PC-9 (cell line): ENCODE measurements at regions not wholly inside any gene's neighbourhood (a gene's known extent, or its start where the extent isn't known, plus 50 kb on each side); places are given as distances from the start of the nearest gene placed in this dataset.
"Not testable (repeated sequence)": the region's sequence is repeated elsewhere in the genome, so short reads cannot be mapped to it uniquely, and the experiment has no call there.

Experiments used
- BruUV-seq: library from RNA; stranded (reverse); fragments of 400-500 nt; replicated peaks from 2 replicates; lab custom pipeline; 2021; lab: Mats Ljungman, UMichigan
- CTCF ChIA-PET: fragments of 300-600 bp; sonication (Branson Sonifier 250); formaldehyde crosslinking; loops from one replicate; lab custom pipeline; 2022; ENCODE audit warnings: antibody characterized with exemption; lab: Charles Lee
- POLR2A ChIA-PET: fragments of 300-600 bp; sonication (Branson Sonifier 250); formaldehyde crosslinking; loops from one replicate; lab custom pipeline; 2022; ENCODE audit warnings: antibody characterized with exemption; ENCODE audit not compliant: unreplicated experiment; lab: Charles Lee
- DNase-seq, 2 experiments: peaks; one replicate each; pipeline versions ENCODE4 v3.0.0 to v3.0.0-alpha.2; 2015 to 2022; ENCODE audit warnings: mixed read lengths in 1 of 2
- H2AFZ ChIP-seq: fragments of 200-600 bp; sonication (generic); 2 replicates; pipeline ENCODE4 v1.8.1; 2017; ENCODE audit warnings: antibody characterized with exemption
- H3F3A ChIP-seq: fragments of 200-600 bp; sonication (generic); 2 replicates; pipeline ENCODE4 v1.8.1; 2017; ENCODE audit warnings: antibody characterized with exemption, mild to moderate bottlenecking, low read depth; ENCODE audit not compliant: insufficient read depth
- H3K27ac ChIP-seq: fragments of 200-600 bp; sonication (generic); 2 replicates; pipeline ENCODE4 v1.6.1; 2016; ENCODE audit warnings: mixed run types
- H3K27me3 ChIP-seq: fragments of 200-600 bp; sonication (generic); 2 replicates; pipeline ENCODE4 v1.6.1; 2016; ENCODE audit warnings: low read depth, mixed run types; ENCODE audit not compliant: insufficient read depth
- H3K36me3 ChIP-seq: fragments of 200-600 bp; sonication (generic); 2 replicates; pipeline ENCODE4 v1.6.1; 2016; ENCODE audit warnings: low read depth, mixed run types
- H3K4me1 ChIP-seq: fragments of 200-600 bp; sonication (generic); replicated peaks from 2 replicates; pipeline ENCODE4 v1.6.1; 2016; ENCODE audit warnings: mixed run types; ENCODE audit not compliant: insufficient read depth
- H3K4me2 ChIP-seq: fragments of 200-600 bp; sonication (generic); 2 replicates; pipeline ENCODE4 v1.6.1; 2017; ENCODE audit warnings: mixed run types
- H3K4me3 ChIP-seq: fragments of 200-600 bp; sonication (generic); 2 replicates; pipeline ENCODE4 v1.6.1; 2016; ENCODE audit warnings: mixed run types
- H3K79me2 ChIP-seq: fragments of 200-600 bp; sonication (generic); 2 replicates; pipeline ENCODE4 v1.6.1; 2017; ENCODE audit warnings: low read depth, mixed run types
- H3K9me2 ChIP-seq: fragments of 200-600 bp; sonication (generic); 2 replicates; pipeline ENCODE4 v1.8.1; 2017; ENCODE audit warnings: mild to moderate bottlenecking; ENCODE audit not compliant: insufficient read depth
- H3K9me3 ChIP-seq: fragments of 200-600 bp; sonication (generic); 2 replicates; pipeline ENCODE4 v1.8.1; 2016; ENCODE audit warnings: low read depth; ENCODE audit not compliant: insufficient read depth
- H4K20me1 ChIP-seq: fragments of 200-600 bp; sonication (generic); 2 replicates; pipeline ENCODE4 v1.8.1; 2017; ENCODE audit not compliant: insufficient read depth
- EZH2 ChIP-seq: fragments of 200-600 bp; sonication (generic); IDR thresholded peaks from 2 replicates; pipeline ENCODE4 v1.8.0; 2017; ENCODE audit warnings: antibody characterized with exemption, low read depth
- intact Hi-C: fragments of 100-400 bp; cut with micrococcal nuclease; formaldehyde crosslinking; loops from one replicate; pipeline ENCODE4 v1.10.0; 2022; ENCODE audit not compliant: unreplicated experiment
- TF ChIP-seq, protein P1 (sequence below): fragments of 200-600 bp; sonication (generic); conservative IDR thresholded peaks from 2 replicates; pipeline ENCODE4 v1.6.1; 2017; ENCODE audit warnings: mixed run types, antibody characterized with exemption, mild to moderate bottlenecking, moderate library complexity

DNA sequence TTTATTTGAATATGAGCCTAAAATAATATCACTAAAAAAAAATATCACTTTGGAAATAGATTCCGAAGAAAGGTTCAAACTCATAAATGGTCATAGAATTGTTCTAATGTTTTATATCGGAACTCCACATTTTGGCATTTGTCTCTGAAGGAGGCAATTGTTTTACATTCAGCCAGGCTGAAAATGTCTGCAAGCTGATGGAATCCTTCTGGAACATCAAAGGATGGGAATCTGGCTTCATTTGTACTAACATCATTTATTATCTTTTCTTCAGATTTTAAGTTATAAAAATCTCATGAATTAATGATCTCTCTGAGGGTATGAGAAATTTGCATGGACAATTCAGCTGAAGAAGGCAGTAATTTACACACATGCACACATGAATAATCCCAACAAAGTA is 251.4 kb upstream of the RGMA start:
- Histone ChIP-seq H3K36me3 (no peaks in the 10 kb centered on the region), H2AFZ (no peak overlapping the region), H3K4me1 (no peaks in the 10 kb centered on the region), H3K9me2 (no peaks in the 10 kb centered on the region), H3K4me2 (no peak overlapping the region), H4K20me1 (no peaks in the 10 kb centered on the region), H3K4me3 (no peak overlapping the region), H3K27ac (no peak overlapping the region), H3K27me3 (peaks cover 58% of the 10 kb centered on the region), H3K79me2 (no peaks in the 10 kb centered on the region), H3K9me3 (no peaks in the 10 kb centered on the region), H3F3A (no peaks in the 10 kb centered on the region)
- DNase-seq: no peak
- ChIA-PET POLR2A (no interaction called here), CTCF (no interaction called here)
- TF ChIP-seq, protein P1, sequence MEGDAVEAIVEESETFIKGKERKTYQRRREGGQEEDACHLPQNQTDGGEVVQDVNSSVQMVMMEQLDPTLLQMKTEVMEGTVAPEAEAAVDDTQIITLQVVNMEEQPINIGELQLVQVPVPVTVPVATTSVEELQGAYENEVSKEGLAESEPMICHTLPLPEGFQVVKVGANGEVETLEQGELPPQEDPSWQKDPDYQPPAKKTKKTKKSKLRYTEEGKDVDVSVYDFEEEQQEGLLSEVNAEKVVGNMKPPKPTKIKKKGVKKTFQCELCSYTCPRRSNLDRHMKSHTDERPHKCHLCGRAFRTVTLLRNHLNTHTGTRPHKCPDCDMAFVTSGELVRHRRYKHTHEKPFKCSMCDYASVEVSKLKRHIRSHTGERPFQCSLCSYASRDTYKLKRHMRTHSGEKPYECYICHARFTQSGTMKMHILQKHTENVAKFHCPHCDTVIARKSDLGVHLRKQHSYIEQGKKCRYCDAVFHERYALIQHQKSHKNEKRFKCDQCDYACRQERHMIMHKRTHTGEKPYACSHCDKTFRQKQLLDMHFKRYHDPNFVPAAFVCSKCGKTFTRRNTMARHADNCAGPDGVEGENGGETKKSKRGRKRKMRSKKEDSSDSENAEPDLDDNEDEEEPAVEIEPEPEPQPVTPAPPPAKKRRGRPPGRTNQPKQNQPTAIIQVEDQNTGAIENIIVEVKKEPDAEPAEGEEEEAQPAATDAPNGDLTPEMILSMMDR: no peak
- TF ChIP-seq EZH2: no peak
- intact Hi-C loops: no loop called here
- no TSS peak for BruUV-seq

DNA sequence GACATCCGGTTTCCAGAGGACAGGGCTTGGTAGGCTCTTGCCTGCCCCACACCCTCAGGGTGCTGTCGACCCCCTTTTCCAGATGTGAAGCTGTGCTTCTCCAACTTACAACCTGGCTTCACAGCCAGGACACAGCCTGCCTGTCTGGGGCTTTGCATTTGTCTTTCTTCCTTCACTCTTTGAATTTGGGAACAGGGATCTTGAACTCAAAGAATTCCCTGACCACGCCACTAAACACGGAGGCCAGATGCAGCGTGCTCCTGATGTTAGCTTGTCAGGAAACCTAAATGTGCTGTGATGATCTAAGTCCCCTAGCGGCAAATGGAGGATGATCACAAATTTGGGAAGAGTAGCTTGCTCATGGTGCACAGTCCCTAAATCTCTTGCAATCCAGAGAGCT is 244.8 kb upstream of the RGMA start:
- intact Hi-C loops: no loop called here
- Histone ChIP-seq H3K79me2 (no peaks in the 10 kb centered on the region), H2AFZ (no peak overlapping the region), H3K27me3 (peaks cover 36% of the 10 kb centered on the region), H3F3A (no peaks in the 10 kb centered on the region), H3K4me2 (no peak overlapping the region), H3K27ac (no peak overlapping the region), H3K9me2 (no peaks in the 10 kb centered on the region), H4K20me1 (no peaks in the 10 kb centered on the region), H3K4me3 (no peak overlapping the region), H3K36me3 (no peaks in the 10 kb centered on the region), H3K4me1 (no peaks in the 10 kb centered on the region), H3K9me3 (no peaks in the 10 kb centered on the region)
- POLR2A ChIA-PET: no interaction called here
- BruUV-seq: no TSS peak
- CTCF ChIA-PET: no interaction called here
- no peak for DNase-seq
- TF ChIP-seq, protein P1: no peak; the same call in 1 of the 2 replicates
- TF ChIP-seq EZH2: no peak

DNA sequence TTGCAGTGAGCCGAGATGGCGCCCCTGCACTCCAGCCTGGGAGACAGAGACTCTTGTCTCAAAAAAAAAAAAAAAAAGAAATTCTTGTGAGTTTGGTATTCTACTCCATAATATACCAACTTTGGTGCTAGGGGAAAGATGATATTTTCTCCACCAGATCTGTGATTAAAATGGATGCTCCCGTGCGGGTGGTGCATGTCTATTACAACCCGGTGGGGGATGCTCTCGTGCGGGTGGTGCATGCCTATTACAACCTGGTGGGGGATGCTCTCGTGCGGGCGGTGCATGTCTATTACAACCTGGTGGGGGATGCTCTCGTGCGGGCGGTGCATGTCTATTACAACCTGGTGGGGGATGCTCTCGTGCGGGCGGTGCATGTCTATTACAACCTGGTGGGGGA is 244.1 kb upstream of the RGMA start:
- H3F3A ChIP-seq, BruUV-seq, H2AFZ ChIP-seq, POLR2A ChIA-PET, H4K20me1 ChIP-seq, H3K4me1 ChIP-seq, H3K36me3 ChIP-seq, DNase-seq, H3K4me3 ChIP-seq, intact Hi-C loops, H3K79me2 ChIP-seq, H3K4me2 ChIP-seq, CTCF ChIA-PET, H3K27ac ChIP-seq, H3K9me3 ChIP-seq, H3K9me2 ChIP-seq: not testable (repeated sequence)
- H3K27me3 ChIP-seq: peaks cover 41% of the 10 kb centered on the region

DNA sequence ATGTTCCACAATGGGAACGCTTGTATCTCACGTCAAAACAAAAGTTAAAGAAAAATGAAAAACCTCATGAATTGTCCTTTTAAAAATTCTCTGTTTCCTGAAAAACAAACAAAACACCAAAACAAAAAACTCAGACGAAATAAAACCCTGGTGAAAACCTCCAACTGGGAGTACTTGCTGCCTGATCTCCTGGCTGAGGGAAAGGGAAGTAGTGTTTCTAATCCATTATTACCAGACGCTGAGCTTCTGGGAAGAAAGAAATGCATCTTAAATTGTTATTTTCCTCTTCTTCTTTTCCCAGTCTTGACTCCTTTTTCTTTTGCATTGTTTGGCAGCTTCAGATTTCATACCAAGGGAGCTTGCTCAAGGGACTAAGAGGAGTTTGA is 243.2 kb upstream of the RGMA start:
- POLR2A ChIA-PET: no interaction called here
- no peak for DNase-seq
- H3F3A ChIP-seq: no peaks in the 10 kb centered on the region
- H3K4me3 ChIP-seq: no peak overlapping the region
- no peaks in the 10 kb centered on the region for H3K36me3 ChIP-seq
- CTCF ChIA-PET: no interaction called here
- intact Hi-C loops: no loop called here
- no peaks in the 10 kb centered on the region for H3K9me3 ChIP-seq
- no peak overlapping the region for H3K27ac ChIP-seq
- H3K4me1 ChIP-seq: no peaks in the 10 kb centered on the region
- no TSS peak for BruUV-seq
- no peaks in the 10 kb centered on the region for H3K79me2 ChIP-seq
- peaks cover 50% of the 10 kb centered on the region for H3K27me3 ChIP-seq
- H2AFZ ChIP-seq: no peak overlapping the region
- H4K20me1 ChIP-seq: no peaks in the 10 kb centered on the region
- TF ChIP-seq, protein P1: no peak
- no peak for TF ChIP-seq EZH2
- no peak overlapping the region for H3K4me2 ChIP-seq
- H3K9me2 ChIP-seq: no peaks in the 10 kb centered on the region
